GM23338 (cell line): ENCODE measurements at regions not wholly inside any gene's neighbourhood (a gene's known extent, or its start where the extent isn't known, plus 50 kb on each side); places are given as distances from the start of the nearest gene placed in this dataset.

Experiments used
- CREB1 ChIP-seq: fragments of 250-450 bp; sonication (Bioruptor Pico); IDR thresholded peaks from 2 replicates; pipeline ENCODE4 v1.5.0; 2020; ENCODE audit warnings: low read depth, mild to moderate bottlenecking, moderate library complexity
- ETS1 ChIP-seq: IDR thresholded peaks from 2 replicates; pipeline ENCODE4 v1.6.1; 2016; ENCODE audit warnings: antibody characterized with exemption
- EZH2 ChIP-seq: fragments of 200-600 bp; sonication (generic); IDR thresholded peaks from one replicate; pipeline ENCODE4 v1.8.0; 2017; ENCODE audit warnings: antibody characterized with exemption, mild to moderate bottlenecking, low read depth; ENCODE audit not compliant: unreplicated experiment
- EZH2phosphoT487 ChIP-seq: fragments of 200-600 bp; sonication (generic); IDR thresholded peaks from one replicate; pipeline ENCODE4 v1.8.1; 2018; ENCODE audit warnings: antibody characterized with exemption; ENCODE audit not compliant: unreplicated experiment
- JUNB ChIP-seq: IDR thresholded peaks from one replicate; pipeline ENCODE4 v1.6.1; 2016; ENCODE audit warnings: antibody characterized with exemption; ENCODE audit not compliant: unreplicated experiment
- NANOG ChIP-seq: IDR thresholded peaks from 2 replicates; pipeline ENCODE4 v1.6.1; 2016; ENCODE audit warnings: antibody characterized with exemption, borderline replicate concordance
- POLR2AphosphoS5 ChIP-seq: IDR thresholded peaks from 2 replicates; pipeline ENCODE4 v1.6.1; 2016; ENCODE audit warnings: antibody characterized with exemption, low read depth
- REST ChIP-seq: IDR thresholded peaks from one replicate; pipeline ENCODE4 v1.6.1; 2018; ENCODE audit warnings: antibody characterized with exemption; ENCODE audit not compliant: unreplicated experiment
- STAT1 ChIP-seq: IDR thresholded peaks from one replicate; pipeline ENCODE4 v1.6.1; 2016; ENCODE audit warnings: antibody characterized with exemption; ENCODE audit not compliant: unreplicated experiment
- ZNF114 ChIP-seq: fragments of 250-450 bp; sonication (Bioruptor Pico); IDR thresholded peaks from 2 replicates; pipeline ENCODE4 v1.5.0; 2020; ENCODE audit warnings: mild to moderate bottlenecking, moderate library complexity
- TF ChIP-seq, protein P1 (sequence below), 2 experiments: fragments of 200-600 bp in 1 of 2; sonication (generic) in 1 of 2; conservative IDR thresholded peaks; 2 replicates each; pipeline versions ENCODE4 v1.5.1 to v1.6.1; 2016 to 2017; ENCODE audit warnings: antibody characterized with exemption in 2 of 2, low read depth in 2 of 2, mild to moderate bottlenecking in 2 of 2, moderate library complexity in 1 of 2

GRCh38 chr1:221933814-221934213 is 191.9 kb upstream of the DUSP10 start:
- TF ChIP-seq, protein P1, sequence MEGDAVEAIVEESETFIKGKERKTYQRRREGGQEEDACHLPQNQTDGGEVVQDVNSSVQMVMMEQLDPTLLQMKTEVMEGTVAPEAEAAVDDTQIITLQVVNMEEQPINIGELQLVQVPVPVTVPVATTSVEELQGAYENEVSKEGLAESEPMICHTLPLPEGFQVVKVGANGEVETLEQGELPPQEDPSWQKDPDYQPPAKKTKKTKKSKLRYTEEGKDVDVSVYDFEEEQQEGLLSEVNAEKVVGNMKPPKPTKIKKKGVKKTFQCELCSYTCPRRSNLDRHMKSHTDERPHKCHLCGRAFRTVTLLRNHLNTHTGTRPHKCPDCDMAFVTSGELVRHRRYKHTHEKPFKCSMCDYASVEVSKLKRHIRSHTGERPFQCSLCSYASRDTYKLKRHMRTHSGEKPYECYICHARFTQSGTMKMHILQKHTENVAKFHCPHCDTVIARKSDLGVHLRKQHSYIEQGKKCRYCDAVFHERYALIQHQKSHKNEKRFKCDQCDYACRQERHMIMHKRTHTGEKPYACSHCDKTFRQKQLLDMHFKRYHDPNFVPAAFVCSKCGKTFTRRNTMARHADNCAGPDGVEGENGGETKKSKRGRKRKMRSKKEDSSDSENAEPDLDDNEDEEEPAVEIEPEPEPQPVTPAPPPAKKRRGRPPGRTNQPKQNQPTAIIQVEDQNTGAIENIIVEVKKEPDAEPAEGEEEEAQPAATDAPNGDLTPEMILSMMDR (conservative IDR thresholded peaks at IDR 0.05; ENCODE audit: low read depth in 2 of 2) = no peak
- TF ChIP-seq POLR2AphosphoS5 (no peak), EZH2phosphoT487 (no peak), EZH2 (no peak), NANOG (no peak), REST (no peak), STAT1 (no peak), CREB1 (CRISPR knock-in tag) (no peak), ETS1 (no peak), JUNB (no peak), ZNF114 (CRISPR knock-in tag) (no peak)
